Vagina (tissue), 2 donors: ENCODE measurements at regions not wholly inside any gene's neighbourhood (a gene's known extent, or its start where the extent isn't known, plus 50 kb on each side); places are given as distances from the start of the nearest gene placed in this dataset.

ENCODE experiments used
- CTCF ChIP-seq, 3 experiments: fragments of 450-650 bp in 2 of 3; fragments of 200-600 bp in 1 of 3; sonication (generic) in 1 of 3; IDR thresholded peaks; one replicate each; pipeline ENCODE4 v1.5.1; 2017 to 2019; ENCODE audit warnings: antibody characterized with exemption in 3 of 3, mild to moderate bottlenecking in 2 of 3, moderate library complexity in 2 of 3
- POLR2A ChIP-seq, 2 donors: fragments of 450-650 bp; IDR thresholded peaks; one replicate each; pipeline ENCODE4 v1.6.1; 2017; ENCODE audit warnings: antibody characterized with exemption in 2 of 2, mild to moderate bottlenecking in 2 of 2, moderate library complexity in 2 of 2
- POLR2AphosphoS5 ChIP-seq, 2 donors: sonication (generic); formaldehyde crosslinking; IDR thresholded peaks; one replicate each; pipeline ENCODE4 v1.9.0; 2017; ENCODE audit warnings: antibody characterized with exemption in 2 of 2, mild to moderate bottlenecking in 2 of 2, low read depth in 1 of 2; ENCODE audit not compliant: insufficient read depth in 1 of 2

DNA sequence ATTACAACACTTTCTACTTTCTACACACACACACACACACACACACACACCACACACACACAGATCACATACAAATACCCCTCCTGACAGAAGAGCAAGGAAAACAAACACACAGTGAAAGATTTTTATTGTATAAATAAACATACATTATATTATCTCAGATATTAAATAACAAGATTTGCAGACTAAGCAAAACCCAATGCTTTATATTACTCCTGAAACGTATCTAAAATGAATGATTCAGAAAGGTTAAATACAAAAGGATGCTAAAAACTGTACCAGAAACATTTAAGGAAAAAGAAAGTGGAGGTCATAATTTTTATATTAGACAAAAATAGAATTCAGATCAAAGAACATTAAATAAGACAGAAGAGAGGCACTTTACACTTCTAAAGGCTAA is 208.3 kb upstream of the NPSR1 start:
- TF ChIP-seq CTCF (IDR thresholded peaks at IDR 0.05) = no peak
- no peak for TF ChIP-seq POLR2AphosphoS5 (IDR thresholded peaks at IDR 0.05; ENCODE audit: insufficient read depth in 1 of 2, low read depth in 1 of 2)
- no peak for TF ChIP-seq POLR2A (IDR thresholded peaks at IDR 0.05)
